Mesothelial cell of epicardium (in vitro differentiated cells): ENCODE measurements at regions not wholly inside any gene's neighbourhood (a gene's known extent, or its start where the extent isn't known, plus 50 kb on each side); places are given as distances from the start of the nearest gene placed in this dataset.

Source experiments
- DNase-seq, 2 experiments: peaks; one replicate each; pipeline ENCODE4 v3.0.0; 2021; ENCODE audit warnings: low spot score in 2 of 2; ENCODE audit not compliant: unreplicated experiment in 2 of 2
- H3K27ac Mint-ChIP-seq: 2 replicates; pipeline ENCODE4 v1.8.0; 2021; ENCODE audit warnings: mixed read lengths
- H3K27me3 Mint-ChIP-seq: 2 replicates; pipeline ENCODE4 v1.8.0; 2021; ENCODE audit warnings: low read depth, mixed read lengths
- H3K36me3 Mint-ChIP-seq: 2 replicates; pipeline ENCODE4 v1.8.0; 2021; ENCODE audit warnings: mixed read lengths
- H3K4me1 Mint-ChIP-seq: 2 replicates; pipeline ENCODE4 v1.8.0; 2021; ENCODE audit warnings: mixed read lengths
- H3K4me3 Mint-ChIP-seq: 2 replicates; pipeline ENCODE4 v1.8.0; 2021; ENCODE audit warnings: mild to moderate bottlenecking, moderate library complexity, mixed read lengths
- H3K9me3 Mint-ChIP-seq: 2 replicates; pipeline ENCODE4 v1.8.0; 2021; ENCODE audit warnings: mixed read lengths
- TF ChIP-seq, protein P1 (sequence below): fragments of 200-600 bp; sonication (generic); IDR thresholded peaks from one replicate; pipeline ENCODE4 v1.5.0; 2021; ENCODE audit warnings: antibody characterized with exemption; ENCODE audit not compliant: unreplicated experiment

DNA sequence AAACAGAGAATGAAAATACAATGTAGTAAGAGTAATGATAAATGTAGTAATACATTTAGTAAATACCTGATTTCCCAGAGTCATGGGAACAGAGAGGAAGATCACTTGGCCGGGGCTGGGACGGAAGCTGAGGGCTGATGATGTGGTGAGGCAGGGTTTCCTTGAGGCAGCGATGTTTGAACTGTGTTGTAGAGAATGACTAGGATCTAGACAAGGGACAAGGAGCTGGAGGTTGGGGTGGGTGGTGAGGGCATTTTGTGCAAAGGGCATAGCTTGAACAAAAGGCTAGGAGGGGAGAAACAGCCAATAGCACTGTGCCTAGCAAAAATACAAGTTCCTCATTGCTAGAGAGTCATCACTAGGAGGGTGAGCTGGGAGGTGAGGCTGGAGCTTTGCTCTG is 64.3 kb upstream of the RAPGEF2 start:
- no peak for DNase-seq
- TF ChIP-seq, protein P1, sequence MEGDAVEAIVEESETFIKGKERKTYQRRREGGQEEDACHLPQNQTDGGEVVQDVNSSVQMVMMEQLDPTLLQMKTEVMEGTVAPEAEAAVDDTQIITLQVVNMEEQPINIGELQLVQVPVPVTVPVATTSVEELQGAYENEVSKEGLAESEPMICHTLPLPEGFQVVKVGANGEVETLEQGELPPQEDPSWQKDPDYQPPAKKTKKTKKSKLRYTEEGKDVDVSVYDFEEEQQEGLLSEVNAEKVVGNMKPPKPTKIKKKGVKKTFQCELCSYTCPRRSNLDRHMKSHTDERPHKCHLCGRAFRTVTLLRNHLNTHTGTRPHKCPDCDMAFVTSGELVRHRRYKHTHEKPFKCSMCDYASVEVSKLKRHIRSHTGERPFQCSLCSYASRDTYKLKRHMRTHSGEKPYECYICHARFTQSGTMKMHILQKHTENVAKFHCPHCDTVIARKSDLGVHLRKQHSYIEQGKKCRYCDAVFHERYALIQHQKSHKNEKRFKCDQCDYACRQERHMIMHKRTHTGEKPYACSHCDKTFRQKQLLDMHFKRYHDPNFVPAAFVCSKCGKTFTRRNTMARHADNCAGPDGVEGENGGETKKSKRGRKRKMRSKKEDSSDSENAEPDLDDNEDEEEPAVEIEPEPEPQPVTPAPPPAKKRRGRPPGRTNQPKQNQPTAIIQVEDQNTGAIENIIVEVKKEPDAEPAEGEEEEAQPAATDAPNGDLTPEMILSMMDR: no peak
- peaks cover 13% of the 10 kb centered on the region for H3K4me1 Mint-ChIP-seq

DNA sequence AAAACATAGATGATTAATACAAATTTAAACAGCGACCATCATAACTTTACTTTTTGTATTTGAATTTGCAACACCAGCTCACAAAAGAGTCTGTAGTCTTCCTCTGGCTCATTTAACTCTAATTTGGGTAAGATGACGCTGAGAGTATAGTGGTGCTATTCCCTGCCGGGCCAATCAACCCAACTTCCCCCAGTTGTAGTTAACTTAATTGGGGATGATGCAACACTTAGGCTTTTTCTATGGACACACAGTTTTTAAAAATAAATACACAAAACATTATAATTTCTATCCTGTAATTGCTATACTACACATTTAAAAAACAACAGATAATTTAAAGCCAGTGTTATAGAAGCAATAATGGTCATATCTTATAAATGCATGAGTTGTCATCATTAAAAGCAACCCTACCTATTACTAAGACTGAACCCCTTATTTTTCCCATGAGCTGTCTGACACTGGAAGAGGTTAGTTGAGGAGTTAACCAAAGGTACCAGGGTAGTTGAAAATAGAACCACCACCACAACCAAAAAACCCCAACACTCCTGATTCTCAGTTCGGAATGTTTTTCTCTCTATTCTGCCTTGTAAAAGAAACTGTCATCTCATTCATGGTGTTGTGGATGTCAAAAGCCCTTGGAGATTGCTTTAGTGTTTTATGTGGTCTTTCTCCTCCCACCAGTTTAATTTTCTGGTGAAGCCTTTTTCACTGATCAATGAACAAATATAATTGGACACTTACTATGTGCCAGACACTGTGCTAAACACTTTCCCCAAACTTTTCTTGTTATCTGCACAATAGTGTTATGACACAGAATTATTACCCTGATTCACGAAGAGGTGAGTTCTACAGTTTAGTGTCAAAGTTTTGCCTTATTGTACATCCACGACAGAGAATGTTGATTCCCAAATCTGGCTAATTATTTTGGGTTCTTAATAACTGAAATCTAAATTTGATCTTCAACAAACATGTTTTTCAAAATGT is 61.5 kb upstream of the RAPGEF2 start:
- Mint-ChIP-seq H3K4me1 (peaks cover 4% of the 10 kb centered on the region), H3K9me3 (no peaks in the 10 kb centered on the region), H3K27ac (no peak overlapping the region), H3K36me3 (no peaks in the 10 kb centered on the region), H3K4me3 (no peak overlapping the region), H3K27me3 (peaks cover 3% of the 10 kb centered on the region)
- DNase-seq: no peak
- TF ChIP-seq, protein P1: no peak

More for the DNA sequence above, 64.3 kb upstream of the RAPGEF2 start:
- Mint-ChIP-seq H3K4me3 (no peak overlapping the region), H3K36me3 (no peaks in the 10 kb centered on the region), H3K27ac (no peak overlapping the region), H3K9me3 (no peaks in the 10 kb centered on the region), H3K27me3 (peaks cover 3% of the 10 kb centered on the region)

DNA sequence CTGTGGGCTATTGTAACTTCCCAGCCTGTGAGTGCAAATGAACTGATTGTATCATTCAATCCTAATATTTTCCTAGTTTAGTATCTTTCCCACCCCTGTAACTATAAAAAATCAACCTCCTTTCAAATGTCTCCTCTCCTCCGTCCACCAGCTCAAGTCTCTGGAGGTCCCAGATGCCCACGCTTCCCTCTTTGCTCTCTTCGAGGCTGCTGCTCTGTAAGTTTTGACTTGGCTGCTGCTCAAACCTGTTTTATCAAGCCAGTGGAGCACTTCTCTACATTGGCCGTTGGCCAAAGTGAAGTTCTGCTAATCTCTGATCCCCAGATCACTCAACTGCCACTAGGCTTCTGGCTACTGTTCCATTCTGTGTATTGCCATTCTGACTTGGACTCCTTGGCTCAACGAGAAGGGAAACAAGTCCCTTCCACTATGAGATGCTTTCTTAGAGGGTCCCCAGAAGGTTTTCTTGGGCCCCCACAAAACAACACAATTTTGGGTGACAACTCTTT is 60.7 kb upstream of the RAPGEF2 start:
- Mint-ChIP-seq H3K36me3 (no peaks in the 10 kb centered on the region), H3K9me3 (no peaks in the 10 kb centered on the region), H3K4me1 (peaks cover 4% of the 10 kb centered on the region), H3K4me3 (no peak overlapping the region), H3K27me3 (peaks cover 3% of the 10 kb centered on the region), H3K27ac (no peak overlapping the region)
- DNase-seq: no peak
- TF ChIP-seq, protein P1: no peak

DNA sequence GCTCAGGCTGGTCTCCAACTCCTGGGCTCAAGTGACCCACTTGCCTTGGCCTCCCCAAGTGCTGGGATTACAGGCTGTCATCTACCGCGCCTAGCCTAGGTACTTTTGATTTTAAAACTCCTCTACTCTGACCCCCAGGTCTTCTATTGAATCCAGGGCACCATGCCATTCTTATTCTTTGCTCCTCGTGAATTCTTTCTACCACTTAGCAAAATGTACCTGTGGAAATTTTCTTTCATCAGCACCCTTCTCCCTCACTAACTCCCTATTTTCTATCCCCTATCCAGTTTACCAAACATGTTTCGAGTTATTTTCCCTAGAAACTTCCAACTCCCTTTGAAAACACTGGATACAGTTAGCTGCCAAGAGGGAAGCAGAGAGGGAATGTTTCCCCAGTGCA is 60.0 kb upstream of the RAPGEF2 start:
- H3K4me1 Mint-ChIP-seq: peaks cover 11% of the 10 kb centered on the region
- no peak for DNase-seq
- no peaks in the 10 kb centered on the region for H3K9me3 Mint-ChIP-seq
- TF ChIP-seq, protein P1: no peak
- H3K36me3 Mint-ChIP-seq: no peaks in the 10 kb centered on the region
- no peak overlapping the region for H3K4me3 Mint-ChIP-seq
- no peak overlapping the region for H3K27ac Mint-ChIP-seq
- H3K27me3 Mint-ChIP-seq: peaks cover 3% of the 10 kb centered on the region

DNA sequence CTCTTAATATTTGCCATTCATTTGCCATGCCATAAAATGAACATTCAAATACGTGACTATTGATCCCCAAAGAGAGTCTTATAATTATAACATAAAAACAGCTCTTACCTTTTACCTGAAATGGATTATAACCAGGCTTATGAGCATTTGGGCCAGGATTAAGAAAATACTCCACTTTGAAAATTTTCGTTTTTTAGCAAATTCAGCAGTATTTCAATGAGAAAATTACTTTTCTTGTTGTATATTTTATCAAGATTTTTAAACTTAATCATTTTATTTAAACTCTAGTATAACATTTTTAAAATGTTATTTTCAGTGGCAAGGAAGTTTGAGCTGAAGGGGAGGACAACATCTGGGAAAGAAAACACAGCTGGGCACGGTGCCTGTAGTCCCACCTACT is 59.0 kb upstream of the RAPGEF2 start:
- H3K9me3 Mint-ChIP-seq: no peaks in the 10 kb centered on the region
- H3K27me3 Mint-ChIP-seq: no peaks in the 10 kb centered on the region
- H3K36me3 Mint-ChIP-seq: no peaks in the 10 kb centered on the region
- no peak overlapping the region for H3K27ac Mint-ChIP-seq
- DNase-seq: no peak
- TF ChIP-seq, protein P1: no peak
- peaks cover 17% of the 10 kb centered on the region for H3K4me1 Mint-ChIP-seq
- H3K4me3 Mint-ChIP-seq: no peak overlapping the region
